ENCODE measurements at regions not wholly inside any gene's neighbourhood (a gene's known extent, or its start where the extent isn't known, plus 50 kb on each side); places are given as distances from the start of the nearest gene placed in this dataset.

- 86% methylated on average over 1 to 2 of the region's 3 CpGs for WGBS, 2 experiments (ENCODE audit: insufficient coverage in 2 of 2)
Observed at GRCh38 chr3:182668541-182668940, 124.8 kb upstream of the ATP11B start.

GRCh38 chr3:182668974-182669373 is 124.3 kb upstream of the ATP11B start:
- H3K4me1 ChIP-seq (ENCODE audit: control insufficient read depth, insufficient read depth, low read length, poor library complexity, severe bottlenecking): no peaks in the 10 kb centered on the region
- H3K9me3 ChIP-seq (ENCODE audit: control insufficient read depth, low read length): no peaks in the 10 kb centered on the region
- no peak overlapping the region for H3K27ac ChIP-seq (ENCODE audit: low read depth, low read length, severe bottlenecking)
- no peak overlapping the region for H3K4me3 ChIP-seq (ENCODE audit: extremely low read depth, insufficient read depth, low read length, poor library complexity, severe bottlenecking)
- H3K36me3 ChIP-seq (ENCODE audit: control insufficient read depth, insufficient read depth, low read length): no peaks in the 10 kb centered on the region

More at GRCh38 chr3:182668541-182668940, 124.8 kb upstream of the ATP11B start:
- Histone ChIP-seq H3K36me3 (ENCODE audit: control insufficient read depth, insufficient read depth, low read length) (no peaks in the 10 kb centered on the region), H3K9me3 (ENCODE audit: control insufficient read depth, low read length) (no peaks in the 10 kb centered on the region), H3K27ac (ENCODE audit: low read depth, low read length, severe bottlenecking) (no peak overlapping the region), H3K4me3 (ENCODE audit: extremely low read depth, insufficient read depth, low read length, poor library complexity, severe bottlenecking) (no peak overlapping the region), H3K4me1 (ENCODE audit: control insufficient read depth, insufficient read depth, low read length, poor library complexity, severe bottlenecking) (no peaks in the 10 kb centered on the region)

- Histone ChIP-seq H3K36me3 (ENCODE audit: control insufficient read depth, insufficient read depth, low read length) (no peaks in the 10 kb centered on the region), H3K27ac (ENCODE audit: low read depth, low read length, severe bottlenecking) (no peak overlapping the region), H3K9me3 (ENCODE audit: control insufficient read depth, low read length) (no peaks in the 10 kb centered on the region), H3K4me3 (ENCODE audit: extremely low read depth, insufficient read depth, low read length, poor library complexity, severe bottlenecking) (no peak overlapping the region), H3K4me1 (ENCODE audit: control insufficient read depth, insufficient read depth, low read length, poor library complexity, severe bottlenecking) (no peaks in the 10 kb centered on the region)
- 85 to 89% methylated on average over 1 of the region's 2 CpGs for WGBS, 2 experiments (ENCODE audit: insufficient coverage in 2 of 2)
Observed at GRCh38 chr3:182671541-182671940, 121.8 kb upstream of the ATP11B start.

GRCh38 chr3:182671942-182672341 is 121.4 kb upstream of the ATP11B start:
- Histone ChIP-seq H3K4me3 (ENCODE audit: extremely low read depth, insufficient read depth, low read length, poor library complexity, severe bottlenecking) (no peak overlapping the region), H3K9me3 (ENCODE audit: control insufficient read depth, low read length) (no peaks in the 10 kb centered on the region), H3K27ac (ENCODE audit: low read depth, low read length, severe bottlenecking) (no peak overlapping the region), H3K4me1 (ENCODE audit: control insufficient read depth, insufficient read depth, low read length, poor library complexity, severe bottlenecking) (no peaks in the 10 kb centered on the region), H3K36me3 (ENCODE audit: control insufficient read depth, insufficient read depth, low read length) (no peaks in the 10 kb centered on the region)
- WGBS, 2 experiments (ENCODE audit: insufficient coverage in 2 of 2): 85 to 86% methylated on average over 3 to 5 of the region's 5 CpGs

- 76 to 100% methylated on average over 2 of the region's 3 CpGs for WGBS, 2 experiments (ENCODE audit: insufficient coverage in 2 of 2)
Observed at GRCh38 chr3:182673336-182673735, 120.0 kb upstream of the ATP11B start.

GRCh38 chr3:182682263-182683241 is 110.8 kb upstream of the ATP11B start:
- H3K36me3 ChIP-seq (ENCODE audit: control insufficient read depth, insufficient read depth, low read length): no peaks in the 10 kb centered on the region

More at GRCh38 chr3:182673336-182673735, 120.0 kb upstream of the ATP11B start:
- H3K9me3 ChIP-seq (ENCODE audit: control insufficient read depth, low read length): no peaks in the 10 kb centered on the region
- no peaks in the 10 kb centered on the region for H3K4me1 ChIP-seq (ENCODE audit: control insufficient read depth, insufficient read depth, low read length, poor library complexity, severe bottlenecking)
- H3K36me3 ChIP-seq (ENCODE audit: control insufficient read depth, insufficient read depth, low read length): no peaks in the 10 kb centered on the region
- no peak overlapping the region for H3K4me3 ChIP-seq (ENCODE audit: extremely low read depth, insufficient read depth, low read length, poor library complexity, severe bottlenecking)
- no peak overlapping the region for H3K27ac ChIP-seq (ENCODE audit: low read depth, low read length, severe bottlenecking)

GRCh38 chr3:182683453-182683852 is 109.9 kb upstream of the ATP11B start:
- Histone ChIP-seq H3K4me1 (ENCODE audit: control insufficient read depth, insufficient read depth, low read length, poor library complexity, severe bottlenecking) (no peaks in the 10 kb centered on the region), H3K27ac (ENCODE audit: low read depth, low read length, severe bottlenecking) (no peak overlapping the region), H3K36me3 (ENCODE audit: control insufficient read depth, insufficient read depth, low read length) (no peaks in the 10 kb centered on the region), H3K4me3 (ENCODE audit: extremely low read depth, insufficient read depth, low read length, poor library complexity, severe bottlenecking) (no peak overlapping the region), H3K9me3 (ENCODE audit: control insufficient read depth, low read length) (no peaks in the 10 kb centered on the region)
- WGBS, 2 experiments (ENCODE audit: insufficient coverage in 2 of 2): 10 to 13% methylated on average over 4 of the region's 5 CpGs

More at GRCh38 chr3:182682263-182683241, 110.8 kb upstream of the ATP11B start:
- H3K4me3 ChIP-seq (ENCODE audit: extremely low read depth, insufficient read depth, low read length, poor library complexity, severe bottlenecking): peak overlapping the region; percentile 53
- WGBS, 2 experiments (ENCODE audit: insufficient coverage in 2 of 2): 2 to 3% methylated on average over 56 to 65 of the region's 80 CpGs
- no peaks in the 10 kb centered on the region for H3K9me3 ChIP-seq (ENCODE audit: control insufficient read depth, low read length)
- H3K4me1 ChIP-seq (ENCODE audit: control insufficient read depth, insufficient read depth, low read length, poor library complexity, severe bottlenecking): no peaks in the 10 kb centered on the region
- H3K27ac ChIP-seq (ENCODE audit: low read depth, low read length, severe bottlenecking): no peak overlapping the region

- Histone ChIP-seq H3K4me3 (ENCODE audit: extremely low read depth, insufficient read depth, low read length, poor library complexity, severe bottlenecking) (no peak overlapping the region), H3K36me3 (ENCODE audit: control insufficient read depth, insufficient read depth, low read length) (no peaks in the 10 kb centered on the region), H3K27ac (ENCODE audit: low read depth, low read length, severe bottlenecking) (no peak overlapping the region), H3K9me3 (ENCODE audit: control insufficient read depth, low read length) (no peaks in the 10 kb centered on the region), H3K4me1 (ENCODE audit: control insufficient read depth, insufficient read depth, low read length, poor library complexity, severe bottlenecking) (no peaks in the 10 kb centered on the region)
- 29% methylated on average over 1 of the region's 1 CpG; no CpG with 5 or more reads in 1 of the 2 experiments for WGBS, 2 experiments (ENCODE audit: insufficient coverage in 2 of 2)
Observed at GRCh38 chr3:182683858-182684257, 109.4 kb upstream of the ATP11B start.

- no CpG with 5 or more reads among the region's 5 CpGs for WGBS, 2 experiments (ENCODE audit: insufficient coverage in 2 of 2)
- no peaks in the 10 kb centered on the region for H3K4me1 ChIP-seq (ENCODE audit: control insufficient read depth, insufficient read depth, low read length, poor library complexity, severe bottlenecking)
- no peaks in the 10 kb centered on the region for H3K36me3 ChIP-seq (ENCODE audit: control insufficient read depth, insufficient read depth, low read length)
- no peaks in the 10 kb centered on the region for H3K9me3 ChIP-seq (ENCODE audit: control insufficient read depth, low read length)
- no peak overlapping the region for H3K4me3 ChIP-seq (ENCODE audit: extremely low read depth, insufficient read depth, low read length, poor library complexity, severe bottlenecking)
- no peak overlapping the region for H3K27ac ChIP-seq (ENCODE audit: low read depth, low read length, severe bottlenecking)
Observed at GRCh38 chr3:182686033-182686886, 107.0 kb upstream of the ATP11B start.

GRCh38 chr3:182690172-182690571 is 103.1 kb upstream of the ATP11B start:
- H3K9me3 ChIP-seq (ENCODE audit: control insufficient read depth, low read length): no peaks in the 10 kb centered on the region
- 52% methylated on average over 2 of the region's 2 CpGs; no CpG with 5 or more reads in 1 of the 2 experiments for WGBS, 2 experiments (ENCODE audit: insufficient coverage in 2 of 2)
- H3K36me3 ChIP-seq (ENCODE audit: control insufficient read depth, insufficient read depth, low read length): no peaks in the 10 kb centered on the region
- H3K4me3 ChIP-seq (ENCODE audit: extremely low read depth, insufficient read depth, low read length, poor library complexity, severe bottlenecking): no peak overlapping the region
- no peak overlapping the region for H3K27ac ChIP-seq (ENCODE audit: low read depth, low read length, severe bottlenecking)
- H3K4me1 ChIP-seq (ENCODE audit: control insufficient read depth, insufficient read depth, low read length, poor library complexity, severe bottlenecking): no peaks in the 10 kb centered on the region

Data from mesodermal cell (in vitro differentiated cells).